ENCODE measurements at regions not wholly inside any gene's neighbourhood (a gene's known extent, or its start where the extent isn't known, plus 50 kb on each side); places are given as distances from the start of the nearest gene placed in this dataset.

DNA sequence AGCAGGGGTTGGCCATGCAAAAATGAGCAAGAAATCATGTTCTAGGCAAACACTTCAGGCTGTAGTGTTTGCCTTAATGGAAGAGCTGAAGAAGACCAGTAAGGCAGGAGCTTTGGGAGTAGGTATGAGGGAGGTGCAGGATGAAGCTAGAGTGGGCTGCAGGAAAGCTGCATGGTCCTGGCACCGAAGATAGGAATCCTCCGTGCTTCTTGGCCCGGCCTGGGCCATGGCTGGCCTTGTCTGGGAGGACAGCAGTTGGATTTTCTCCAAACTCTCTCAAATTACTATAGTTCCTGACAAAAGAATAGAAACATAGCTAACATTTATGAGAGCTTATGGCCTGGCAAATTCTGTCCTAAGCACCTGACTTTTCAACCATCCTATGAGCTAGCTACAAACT is 116.5 kb downstream of the UCHL1 start:
- H3K4me3 Mint-ChIP-seq, result no peak overlapping the region
- no peaks in the 10 kb centered on the region for H3K36me3 Mint-ChIP-seq (ENCODE audit: low read depth)
- H3K4me1 Mint-ChIP-seq, result no peaks in the 10 kb centered on the region
- no peak for DNase-seq (ENCODE audit: low read depth, low spot score)
- no peak for TF ChIP-seq CTCF (conservative IDR thresholded peaks at IDR 0.05)
- no peak overlapping the region for H3K27ac Mint-ChIP-seq (ENCODE audit: unreplicated experiment)
- peaks cover 4% of the 10 kb centered on the region for H3K9me3 Mint-ChIP-seq
- H3K27me3 Mint-ChIP-seq (ENCODE audit: low read depth), result no peaks in the 10 kb centered on the region

- no peak overlapping the region for H3K27ac Mint-ChIP-seq (ENCODE audit: unreplicated experiment)
- H3K4me3 Mint-ChIP-seq, result no peak overlapping the region
- H3K9me3 Mint-ChIP-seq, result peaks cover 7% of the 10 kb centered on the region
- TF ChIP-seq CTCF (conservative IDR thresholded peaks at IDR 0.05), result no peak
- H3K4me1 Mint-ChIP-seq, result no peaks in the 10 kb centered on the region
- H3K27me3 Mint-ChIP-seq (ENCODE audit: low read depth), result no peaks in the 10 kb centered on the region
- H3K36me3 Mint-ChIP-seq (ENCODE audit: low read depth), result peaks cover 4% of the 10 kb centered on the region
- DNase-seq (ENCODE audit: low read depth, low spot score), result no peak
Measured at GRCh38 chr4:41374490-41374889, 117.8 kb downstream of the UCHL1 start.

GRCh38 chr4:41375561-41375960 is 118.8 kb downstream of the UCHL1 start:
- TF ChIP-seq CTCF (conservative IDR thresholded peaks at IDR 0.05), result no peak
- Mint-ChIP-seq H3K9me3 (peaks cover 7% of the 10 kb centered on the region), H3K4me3 (no peak overlapping the region)

DNA sequence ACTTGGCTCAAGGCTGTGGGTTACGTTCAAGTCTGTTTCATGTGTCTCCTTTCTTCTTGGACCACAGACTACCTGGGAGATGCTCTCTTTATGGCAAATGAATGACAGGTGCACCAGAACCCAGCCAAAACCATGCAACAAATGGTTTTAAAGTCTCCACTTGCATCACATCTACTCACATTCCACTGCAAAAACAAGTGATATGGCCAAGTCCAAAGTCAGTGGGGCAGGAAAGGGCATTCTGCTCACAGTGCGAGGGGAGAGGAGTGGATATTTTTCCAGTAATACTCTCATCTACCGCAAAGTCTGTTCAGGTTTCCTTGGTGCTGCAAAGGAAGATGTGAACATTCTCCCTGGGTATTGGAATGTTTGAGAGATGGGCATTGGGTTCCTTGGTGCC is 120.5 kb downstream of the UCHL1 start:
- Mint-ChIP-seq H3K4me1 (no peaks in the 10 kb centered on the region), H3K27me3 (ENCODE audit: low read depth) (no peaks in the 10 kb centered on the region), H3K36me3 (ENCODE audit: low read depth) (peaks cover 4% of the 10 kb centered on the region), H3K9me3 (peaks cover 7% of the 10 kb centered on the region), H3K27ac (ENCODE audit: unreplicated experiment) (no peak overlapping the region), H3K4me3 (no peak overlapping the region)
- no peak for TF ChIP-seq CTCF (conservative IDR thresholded peaks at IDR 0.05)
- DNase-seq (ENCODE audit: low read depth, low spot score), result no peak

More at GRCh38 chr4:41375561-41375960, 118.8 kb downstream of the UCHL1 start:
- DNase-seq (ENCODE audit: low read depth, low spot score), result no peak
- Mint-ChIP-seq H3K36me3 (ENCODE audit: low read depth) (peaks cover 4% of the 10 kb centered on the region), H3K27ac (ENCODE audit: unreplicated experiment) (no peak overlapping the region), H3K27me3 (ENCODE audit: low read depth) (no peaks in the 10 kb centered on the region), H3K4me1 (no peaks in the 10 kb centered on the region)

DNA sequence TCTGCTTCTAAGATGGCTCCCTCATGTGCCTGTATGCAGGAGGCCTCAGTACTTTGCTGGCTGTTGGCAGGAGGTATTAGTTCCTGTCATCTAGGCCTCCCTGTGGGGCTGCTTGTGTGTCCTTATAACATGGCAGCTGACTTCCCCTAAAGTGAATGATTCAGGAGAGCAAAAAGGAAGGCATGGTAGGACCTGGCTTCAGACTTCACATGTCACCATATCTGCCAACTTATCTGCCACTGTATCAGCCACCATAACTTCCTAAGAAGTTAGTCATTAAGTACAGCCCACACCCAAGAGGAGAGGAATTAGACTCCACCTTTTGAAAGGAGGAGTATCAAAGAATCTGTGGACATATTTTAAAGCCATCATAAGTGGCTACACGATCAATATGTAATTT is 122.5 kb downstream of the UCHL1 start:
- Mint-ChIP-seq H3K4me3 (no peak overlapping the region), H3K9me3 (peaks cover 7% of the 10 kb centered on the region), H3K4me1 (peaks cover 9% of the 10 kb centered on the region), H3K27me3 (ENCODE audit: low read depth) (no peaks in the 10 kb centered on the region), H3K36me3 (ENCODE audit: low read depth) (peaks cover 4% of the 10 kb centered on the region), H3K27ac (ENCODE audit: unreplicated experiment) (no peak overlapping the region)
- no peak for TF ChIP-seq CTCF (conservative IDR thresholded peaks at IDR 0.05)
- no peak for DNase-seq (ENCODE audit: low read depth, low spot score)

All from neural crest cell (in vitro differentiated cells).